GM21529 (cell line): ENCODE measurements at regions not wholly inside any gene's neighbourhood (a gene's known extent, or its start where the extent isn't known, plus 50 kb on each side); places are given as distances from the start of the nearest gene placed in this dataset.

Source experiments
- ATAC-seq: cut with Tn5 transposase; IDR thresholded peaks from one replicate; pipeline ENCODE4 v1.9.1; 2021; ENCODE audit not compliant: unreplicated experiment

- no peak for ATAC-seq
Observed at GRCh38 chr10:120701381-120701780, 149.8 kb upstream of the WDR11 start.

- ATAC-seq = no peak
Observed at GRCh38 chr10:120702032-120702431, 149.1 kb upstream of the WDR11 start.

GRCh38 chr10:120705309-120705708 is 145.9 kb upstream of the WDR11 start:
- no peak for ATAC-seq

DNA sequence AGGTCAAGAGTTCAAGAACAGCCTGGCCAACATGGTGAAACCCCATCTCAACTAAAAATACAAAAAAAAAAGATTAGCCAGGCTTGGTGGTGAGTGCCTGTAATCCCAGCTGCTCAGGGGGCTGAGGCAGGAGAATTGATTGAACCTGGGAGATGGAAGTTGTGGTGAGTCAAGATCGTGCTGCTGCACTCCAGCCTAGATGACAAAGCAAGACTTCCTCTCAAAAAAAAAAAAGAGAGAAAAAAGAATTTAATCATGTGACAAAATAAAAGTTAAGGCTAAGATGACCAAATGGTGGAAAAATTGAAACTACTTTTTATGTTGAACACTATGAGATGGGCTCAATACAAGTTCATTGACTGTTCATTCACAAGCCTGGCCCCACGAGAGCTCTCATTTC is 141.1 kb upstream of the WDR11 start:
- ATAC-seq = no peak

DNA sequence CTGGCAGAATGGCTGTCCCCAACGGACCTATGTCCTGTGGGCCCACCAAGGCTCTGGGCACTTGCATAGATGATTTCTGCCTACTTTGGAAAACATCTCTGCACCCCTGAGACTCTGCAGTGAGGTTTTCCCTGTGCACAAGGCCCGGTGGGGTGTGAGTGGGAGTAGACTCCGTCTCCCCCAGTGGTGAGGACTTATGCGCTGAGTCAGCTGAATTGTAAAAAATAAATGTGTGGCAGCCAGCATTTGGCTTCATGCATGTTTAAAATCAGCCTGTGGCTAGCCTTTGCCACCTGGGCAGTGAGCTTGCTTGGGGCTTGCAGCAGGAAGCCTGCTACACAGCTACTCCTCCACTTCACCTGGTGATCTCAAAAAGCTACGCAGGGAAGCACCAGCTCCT is 139.3 kb upstream of the WDR11 start:
- no peak for ATAC-seq

- no peak for ATAC-seq
Observed at GRCh38 chr10:120713573-120714205, 137.5 kb upstream of the WDR11 start.

DNA sequence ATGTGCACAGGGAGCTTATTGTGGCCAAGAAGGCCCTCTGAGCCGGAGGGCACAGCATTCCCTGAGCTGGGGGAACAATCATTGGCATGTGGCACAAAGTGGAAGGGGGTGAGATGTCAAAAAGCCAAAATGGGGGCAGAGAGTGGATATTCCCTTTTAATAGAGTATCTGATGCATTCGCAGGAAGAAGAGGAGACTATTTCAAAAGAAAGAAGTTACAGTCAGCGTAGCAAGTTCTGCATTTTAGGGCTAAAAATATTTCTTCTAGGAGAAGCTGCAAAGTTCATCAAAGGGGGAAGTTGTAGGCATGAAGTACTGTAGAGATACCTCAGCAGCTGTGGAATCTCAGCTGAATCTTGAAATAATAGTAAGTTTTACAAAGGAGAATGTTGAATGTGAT is 136.0 kb upstream of the WDR11 start:
- ATAC-seq = no peak

- peak; percentile 83 for ATAC-seq
Observed at GRCh38 chr10:120719333-120719732, 131.8 kb upstream of the WDR11 start.

DNA sequence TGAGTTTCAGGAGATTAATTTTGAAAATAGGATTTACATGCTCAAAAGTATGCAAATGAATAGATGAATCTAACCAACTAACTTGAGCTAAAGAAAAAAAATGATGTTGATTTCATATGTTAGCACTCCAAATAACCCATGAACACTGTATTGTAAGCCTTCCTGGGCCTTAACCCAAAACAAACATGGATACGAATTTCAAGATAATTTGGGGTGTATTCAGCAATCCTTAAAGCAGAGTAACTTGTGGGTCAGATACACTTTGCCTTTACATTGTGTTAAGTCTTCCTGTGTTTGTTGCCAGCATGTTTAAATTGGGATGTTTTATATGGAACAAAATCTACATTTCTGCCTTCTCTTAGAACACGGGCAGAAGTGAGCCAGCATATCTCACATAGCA is 124.2 kb upstream of the WDR11 start:
- ATAC-seq = no peak

GRCh38 chr10:120729547-120729946 is 121.6 kb upstream of the WDR11 start:
- no peak for ATAC-seq

GRCh38 chr10:120732067-120732466 is 119.1 kb upstream of the WDR11 start:
- no peak for ATAC-seq

DNA sequence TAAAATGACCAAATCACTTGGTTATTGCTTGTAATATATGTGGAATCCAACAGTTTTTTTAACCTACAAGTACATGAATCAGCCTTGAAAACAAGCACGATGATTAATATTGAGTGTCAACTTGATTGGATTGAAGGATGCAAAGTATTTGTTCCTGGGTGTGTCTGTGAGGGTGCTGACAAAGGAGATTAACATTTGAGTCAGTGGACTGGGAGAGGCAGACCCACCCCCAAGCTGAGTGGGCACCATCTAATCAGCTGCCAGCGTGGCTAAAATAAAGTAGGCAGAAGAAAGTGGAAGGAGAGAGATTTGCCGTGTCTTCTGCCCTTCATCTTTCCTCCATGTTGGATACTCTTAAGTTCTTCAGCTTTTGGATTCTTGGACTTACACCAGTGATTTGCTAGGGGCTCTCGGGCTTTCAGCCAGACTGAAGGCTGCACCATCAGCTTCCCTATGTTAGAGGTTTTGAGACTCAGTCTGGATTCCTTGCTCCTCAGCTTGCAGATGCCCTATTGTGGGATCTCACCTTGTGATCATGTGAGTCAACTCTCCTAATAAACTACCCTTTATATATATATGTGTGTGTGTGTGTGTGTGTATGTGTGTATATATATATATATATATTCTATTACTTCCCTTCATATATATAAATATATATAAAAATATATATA is 118.4 kb upstream of the WDR11 start:
- ATAC-seq = no peak

GRCh38 chr10:120734483-120735078 is 116.6 kb upstream of the WDR11 start:
- ATAC-seq = no peak

- no peak for ATAC-seq
Observed at GRCh38 chr10:120735315-120735714, 115.8 kb upstream of the WDR11 start.

- peak; percentile 70 for ATAC-seq
Observed at GRCh38 chr10:120735773-120736371, 115.3 kb upstream of the WDR11 start.

DNA sequence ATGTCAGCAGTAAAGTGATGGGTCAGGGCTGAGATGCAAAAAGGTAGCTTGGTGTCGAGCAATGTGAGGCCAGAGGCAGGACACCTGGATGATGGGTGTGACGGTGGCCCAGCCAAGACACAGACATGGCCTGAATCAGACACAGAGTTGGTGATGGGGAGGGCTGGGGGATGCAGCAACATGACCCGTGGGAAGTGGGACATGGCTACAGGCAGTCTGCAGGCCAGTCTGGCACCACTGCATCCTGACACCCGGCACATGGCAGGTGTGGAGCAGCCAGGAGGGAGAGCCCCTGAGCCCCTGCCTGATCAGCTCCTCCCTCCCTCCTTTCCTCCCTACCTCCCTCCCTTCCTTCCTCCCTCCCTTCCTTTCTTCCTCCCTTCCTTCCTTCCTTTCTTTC is 114.8 kb upstream of the WDR11 start:
- ATAC-seq = no peak

DNA sequence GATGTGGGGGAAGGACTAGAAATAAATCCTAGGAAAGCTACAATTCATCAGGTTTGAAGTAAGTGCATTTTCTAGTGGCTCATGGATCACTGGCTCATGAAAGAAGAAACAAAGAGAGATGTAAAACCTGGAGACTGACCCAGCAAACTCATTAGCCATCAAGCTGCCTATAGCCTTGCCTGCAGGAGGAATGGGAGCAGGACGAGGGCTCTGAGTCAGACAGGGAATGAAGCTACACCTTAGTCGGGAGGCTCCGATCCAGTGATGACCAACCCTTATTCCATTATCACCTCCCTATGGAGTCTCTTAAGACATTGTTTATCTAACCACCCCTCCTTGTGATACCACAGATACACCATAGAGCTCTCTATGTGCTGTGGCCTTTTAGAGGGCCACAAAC is 112.5 kb upstream of the WDR11 start:
- no peak for ATAC-seq

GRCh38 chr10:120741396-120741795 is 109.8 kb upstream of the WDR11 start:
- no peak for ATAC-seq

GRCh38 chr10:120742373-120742772 is 108.8 kb upstream of the WDR11 start:
- no peak for ATAC-seq

DNA sequence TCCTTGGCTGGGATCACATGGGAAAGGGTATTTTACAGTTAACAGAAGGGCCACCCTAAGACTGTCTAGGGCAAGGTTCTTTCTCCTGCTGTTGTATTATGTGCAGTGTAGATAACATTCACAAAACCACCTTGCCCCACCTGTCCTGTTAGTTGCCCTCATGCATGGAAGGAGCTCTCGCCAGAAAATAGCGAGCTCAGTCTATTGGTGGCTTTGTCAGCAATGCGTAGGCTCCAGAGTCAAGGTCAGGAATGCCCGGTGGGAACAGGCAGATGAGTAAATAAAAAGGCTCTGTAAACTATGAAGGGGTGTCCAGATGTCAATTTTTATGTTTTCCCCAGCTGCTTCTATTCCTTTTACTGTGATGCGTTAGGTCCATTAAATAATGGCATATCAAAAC is 107.1 kb upstream of the WDR11 start:
- ATAC-seq = no peak

DNA sequence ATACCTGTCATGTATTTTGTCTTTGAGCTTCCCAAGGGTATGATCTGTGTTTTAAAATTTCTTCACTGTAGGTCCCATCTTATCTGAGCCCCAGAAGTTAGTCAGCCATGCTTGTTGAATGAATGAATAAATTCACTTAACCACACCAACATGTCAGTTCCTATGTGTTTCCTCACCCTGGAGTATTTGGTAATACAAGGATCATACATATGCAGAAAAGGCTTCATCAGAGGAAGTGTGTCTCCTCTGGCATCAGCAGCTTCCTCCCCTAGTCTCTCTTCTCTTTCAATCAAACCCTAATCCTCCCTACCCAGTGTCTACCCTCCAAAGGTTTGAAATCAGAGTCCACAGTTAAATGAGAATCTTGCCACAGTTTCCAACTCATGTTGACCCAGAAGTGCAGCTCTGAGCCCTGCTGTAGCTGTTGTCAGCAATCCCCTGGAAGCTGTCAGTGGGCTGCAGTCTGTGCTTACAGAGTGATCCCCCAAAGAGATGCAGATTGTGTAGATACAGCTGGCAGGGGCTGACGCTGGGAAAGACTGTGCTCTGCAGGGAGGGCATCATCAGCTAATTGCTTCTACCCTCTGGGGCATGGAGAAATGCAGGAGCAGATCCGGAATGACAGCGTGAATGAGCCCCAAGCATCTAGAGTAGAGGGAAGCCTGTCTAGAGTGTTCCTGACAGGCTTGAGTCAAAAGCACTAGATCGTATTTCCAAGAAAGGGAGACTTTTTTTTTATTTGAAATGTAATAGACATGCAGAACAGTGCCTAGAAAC is 105.0 kb upstream of the WDR11 start:
- ATAC-seq = no peak
